Ammon's horn (tissue), 1 donor: ENCODE measurements at regions not wholly inside any gene's neighbourhood (a gene's known extent, or its start where the extent isn't known, plus 50 kb on each side); places are given as distances from the start of the nearest gene placed in this dataset.
"Not testable (repeated sequence)": the region's sequence is repeated elsewhere in the genome, so short reads cannot be mapped to it uniquely, and the experiment has no call there.

Source experiments
- DNase-seq: peaks from one replicate; pipeline ENCODE4 v3.0.0-alpha.2; 2016; ENCODE audit warnings: low spot score

DNA sequence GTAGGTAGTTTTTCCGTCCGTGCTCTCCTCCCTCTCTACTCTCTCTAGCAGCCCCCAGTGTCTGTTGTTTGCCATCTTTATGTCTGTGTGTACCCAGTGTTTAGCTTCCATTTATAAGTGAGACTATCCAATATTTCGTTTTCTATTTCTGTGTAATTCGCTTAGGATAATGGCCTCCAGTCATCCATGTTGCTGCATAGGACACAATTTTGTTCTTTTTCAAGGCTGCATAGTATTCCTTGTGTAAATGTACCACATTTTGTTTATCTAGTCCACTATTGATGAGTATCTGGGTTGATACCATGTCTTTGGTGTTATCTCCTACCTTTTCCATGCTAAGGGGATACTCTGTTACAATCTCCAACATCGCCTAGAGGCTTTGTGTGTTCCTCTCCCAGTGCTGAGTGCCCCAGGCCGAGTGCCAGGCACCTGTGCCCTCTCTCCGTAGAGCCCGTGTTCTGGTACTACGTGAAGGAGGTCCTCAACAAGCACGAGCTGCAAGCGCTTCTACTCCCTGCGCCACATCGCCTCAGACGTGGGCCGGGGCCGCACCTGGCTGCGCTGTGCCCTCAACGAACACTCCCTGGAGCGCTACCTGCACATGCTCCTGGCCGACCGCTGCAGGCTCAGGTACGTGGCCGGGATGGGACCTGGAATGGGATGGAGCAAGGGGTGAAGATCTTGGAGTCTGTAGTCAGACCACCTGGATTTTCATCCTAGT, 51.0 kb downstream of the NPIPB11 start:
- DNase-seq = not testable (repeated sequence)

GRCh38 chr16:29354449-29354848, 52.1 kb downstream of the NPIPB11 start:
- DNase-seq = not testable (repeated sequence)

GRCh38 chr16:29352617-29352999, 53.9 kb downstream of the NPIPB11 start:
- not testable (repeated sequence) for DNase-seq

DNA sequence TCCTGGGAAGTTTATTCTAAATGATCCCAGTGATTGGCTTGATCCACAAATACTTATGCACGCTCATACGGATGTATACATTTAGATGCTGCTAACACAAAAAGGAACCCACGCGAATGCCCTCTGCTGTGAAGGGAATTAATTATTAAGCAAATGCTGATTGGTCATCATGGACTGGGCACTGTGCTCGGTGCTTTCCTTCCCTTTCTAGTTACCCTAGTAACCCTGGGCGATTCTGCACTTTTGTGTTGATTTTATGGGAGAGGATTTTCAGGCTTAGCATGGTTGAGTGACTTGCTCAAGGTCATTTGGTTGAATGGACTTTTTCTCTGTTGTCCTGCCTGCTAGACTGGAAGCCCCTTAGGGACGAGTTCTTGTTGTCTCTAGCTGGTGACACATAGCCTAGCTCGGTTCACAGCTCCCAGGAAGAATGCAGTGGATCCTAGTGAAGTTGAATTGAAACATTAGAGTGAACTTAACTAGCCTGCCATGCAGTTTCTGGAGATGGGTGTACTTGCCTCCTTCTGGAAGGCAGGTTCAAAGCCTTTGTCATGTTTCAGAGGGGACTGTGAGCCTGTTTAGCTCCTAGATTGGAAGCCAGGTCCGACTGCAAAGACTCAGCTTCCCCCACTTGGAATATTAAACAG, 54.4 kb downstream of the NPIPB11 start:
- DNase-seq = not testable (repeated sequence)

DNA sequence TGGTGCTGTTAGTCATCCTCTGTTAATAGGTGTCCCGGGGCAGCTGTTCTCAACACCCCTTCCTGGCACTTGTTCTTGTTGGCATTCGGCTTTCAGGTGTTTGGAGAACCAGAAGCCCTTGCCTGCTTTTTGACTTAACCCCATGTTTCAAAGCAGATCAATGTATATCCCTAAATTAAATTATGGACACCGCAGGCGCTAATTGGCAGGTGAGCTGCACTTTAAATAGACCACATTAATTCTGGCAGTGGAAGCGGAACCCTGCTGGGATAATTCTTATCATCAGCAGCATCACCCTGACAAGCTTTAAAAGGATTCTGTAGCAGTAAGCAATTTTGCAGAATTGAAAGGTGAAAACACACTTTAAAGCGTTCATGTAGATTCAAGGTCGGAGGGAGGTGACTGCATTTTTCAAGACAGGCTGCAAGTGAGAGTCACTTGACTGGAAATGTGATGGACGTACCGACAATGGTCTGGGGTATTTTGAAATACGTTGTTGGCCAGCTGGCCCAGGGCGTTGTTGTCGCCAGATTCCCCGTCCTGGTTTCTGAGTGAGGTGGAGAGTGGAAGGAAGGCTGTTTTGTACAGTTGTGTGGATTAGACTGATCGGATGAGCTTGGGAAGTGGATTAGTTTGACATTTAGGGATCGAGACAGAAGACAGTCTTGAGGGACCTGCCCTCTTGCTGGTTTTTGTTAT, 55.1 kb downstream of the NPIPB11 start:
- not testable (repeated sequence) for DNase-seq

DNA sequence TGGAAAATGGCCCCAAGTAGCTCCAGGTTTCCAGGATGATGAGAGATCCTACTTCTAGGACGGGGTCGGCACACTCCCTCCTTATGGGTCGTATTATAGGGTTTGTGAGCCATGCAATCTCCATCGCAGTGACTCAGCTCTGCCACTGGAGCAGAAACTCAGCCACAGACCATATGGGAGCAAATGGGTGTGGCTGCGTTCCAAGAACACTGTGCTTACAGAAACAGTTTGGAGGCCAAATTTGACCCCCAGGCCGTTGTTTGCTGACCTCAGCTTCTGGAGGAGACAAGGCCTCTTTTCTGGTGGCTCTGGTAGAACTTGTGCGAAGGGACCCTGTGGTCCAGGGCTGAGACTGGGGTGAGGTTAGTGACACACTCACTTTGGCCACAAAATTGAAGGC, 56.5 kb downstream of the NPIPB11 start:
- not testable (repeated sequence) for DNase-seq

DNA sequence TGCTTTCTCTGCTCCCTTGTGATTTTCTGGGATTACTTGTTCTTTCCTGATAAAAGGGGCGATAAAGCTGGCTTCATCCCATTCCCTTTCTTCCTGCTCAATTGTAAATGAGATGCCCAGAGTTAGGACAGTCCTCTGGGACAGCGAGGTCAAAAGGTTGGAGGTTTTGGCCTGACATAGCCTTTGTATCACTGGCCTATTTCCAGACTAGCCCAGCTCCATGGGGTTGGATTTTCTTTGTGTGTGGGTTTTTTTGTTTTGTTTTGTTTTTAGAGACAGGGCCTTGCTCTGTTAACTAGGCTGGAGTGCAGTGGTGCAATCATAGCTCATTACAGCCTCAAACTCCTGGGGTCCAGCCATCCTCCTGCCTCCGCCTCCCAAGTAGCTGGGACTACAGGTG, 57.8 kb downstream of the NPIPB11 start:
- not testable (repeated sequence) for DNase-seq

DNA sequence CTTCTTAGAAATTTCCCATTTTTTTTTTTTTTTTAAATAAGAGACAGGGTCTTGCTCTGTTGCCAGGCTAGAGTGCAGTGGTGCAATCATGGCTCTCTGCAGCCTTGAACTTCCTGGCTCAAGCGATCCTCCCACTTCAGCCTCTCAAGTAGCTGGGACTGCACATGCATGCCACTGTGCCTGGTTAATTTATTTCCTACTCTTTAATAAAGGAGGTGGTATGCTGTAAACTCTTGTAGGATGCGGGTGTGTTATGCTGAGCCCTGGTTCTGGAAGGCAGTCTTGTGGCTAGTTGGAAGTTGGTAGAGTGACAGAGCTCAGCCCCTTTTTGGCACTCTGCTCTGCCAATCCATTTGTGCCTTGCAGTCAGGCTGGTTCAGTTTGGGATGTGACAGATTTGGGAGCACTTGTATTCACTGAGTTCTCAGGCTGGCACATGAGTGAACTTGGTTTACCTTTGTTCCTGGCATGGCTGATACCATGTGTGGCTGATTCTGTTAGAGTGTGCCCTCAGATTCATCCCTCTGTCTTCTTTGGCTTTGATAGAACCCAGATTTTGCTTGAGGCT, 58.3 kb downstream of the NPIPB11 start:
- not testable (repeated sequence) for DNase-seq

- not testable (repeated sequence) for DNase-seq
Observed at GRCh38 chr16:29346796-29347580, 59.5 kb downstream of the NPIPB11 start.

- DNase-seq = not testable (repeated sequence)
Observed at GRCh38 chr16:29346203-29346602, 60.3 kb downstream of the NPIPB11 start.

DNA sequence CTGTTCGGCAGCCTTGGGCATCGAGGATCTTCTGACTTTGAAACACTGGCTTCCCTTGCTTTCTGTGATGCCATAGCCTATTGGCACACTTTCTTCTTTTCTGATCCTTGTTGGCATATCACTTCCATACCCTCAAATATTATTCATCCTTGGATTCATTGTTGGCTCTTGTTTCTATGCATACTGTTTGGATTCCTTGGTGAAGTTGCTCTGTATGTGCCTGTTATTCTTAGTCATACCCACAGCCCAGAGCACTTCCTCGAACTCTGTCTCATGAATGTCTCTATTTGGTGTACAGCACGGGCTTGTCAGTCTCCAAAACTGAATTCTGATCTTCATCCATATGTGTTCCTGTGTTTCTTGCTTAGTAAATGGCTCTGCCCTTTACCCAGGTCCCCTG, 63.6 kb downstream of the NPIPB11 start:
- not testable (repeated sequence) for DNase-seq

GRCh38 chr16:29340779-29341438, 65.6 kb downstream of the NPIPB11 start:
- not testable (repeated sequence) for DNase-seq

DNA sequence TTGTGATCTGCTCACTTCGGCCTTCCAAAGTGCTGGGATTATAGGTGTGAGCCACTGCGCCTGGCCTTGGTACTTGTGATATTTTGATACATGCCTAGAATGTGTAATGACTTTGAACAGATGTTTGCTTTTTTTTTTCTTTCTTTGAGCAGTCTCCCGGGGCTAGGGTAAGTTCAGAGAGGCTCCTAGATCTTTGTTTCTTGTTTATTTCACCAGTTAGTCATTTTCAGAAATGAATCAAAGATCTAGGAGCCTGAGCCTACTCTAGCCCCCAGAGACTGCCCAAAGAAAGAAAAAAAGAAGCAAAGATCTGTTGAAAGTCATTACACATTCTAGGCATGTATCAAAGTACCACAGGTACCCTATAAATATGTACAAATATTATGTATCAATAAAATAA, 66.3 kb downstream of the NPIPB11 start:
- DNase-seq = not testable (repeated sequence)

DNA sequence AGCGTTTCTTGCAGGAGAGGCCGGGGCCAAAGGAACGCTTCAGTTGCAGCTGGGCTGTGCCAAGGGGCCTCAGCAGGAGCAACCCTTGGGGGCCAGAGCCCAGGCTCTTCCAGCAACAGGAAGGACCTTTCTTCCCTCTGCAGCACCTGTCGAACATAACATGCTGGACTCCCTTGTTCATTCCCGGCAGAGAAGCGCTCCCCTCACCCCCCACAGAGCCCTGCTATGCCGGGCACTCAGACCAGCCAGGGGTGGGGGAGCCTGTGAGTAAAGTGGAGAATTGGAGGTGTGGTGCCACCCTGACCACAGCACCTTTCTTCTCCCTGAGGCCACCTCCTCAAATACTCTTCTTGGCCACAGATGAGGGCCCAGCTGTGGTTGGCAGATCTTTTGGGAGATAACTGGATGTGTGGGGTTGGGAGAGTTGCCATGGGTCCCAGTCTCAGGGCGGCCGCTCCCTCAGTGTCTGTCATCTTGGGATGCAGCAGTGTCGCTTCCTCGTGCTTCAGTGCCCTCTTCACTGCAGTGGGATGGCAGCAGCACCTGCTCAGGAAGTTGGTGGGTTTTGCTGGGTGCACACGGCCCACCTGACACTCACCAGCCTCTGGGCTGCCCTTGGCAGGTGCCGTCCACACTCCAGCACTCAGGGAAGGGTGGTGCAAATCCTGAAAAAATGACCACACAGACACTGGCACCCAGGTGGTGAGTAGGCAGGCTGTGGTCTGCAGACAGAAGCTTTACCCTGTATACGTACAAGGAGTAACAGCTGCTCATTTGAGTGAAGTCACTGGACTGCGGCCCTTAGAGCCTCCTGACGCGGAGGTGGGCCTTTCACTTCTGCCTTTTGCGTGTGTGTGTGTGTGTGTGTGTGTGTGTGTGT, 67.5 kb downstream of the NPIPB11 start:
- DNase-seq = not testable (repeated sequence)

GRCh38 chr16:29337385-29337901, 69.1 kb downstream of the NPIPB11 start:
- not testable (repeated sequence) for DNase-seq

- not testable (repeated sequence) for DNase-seq
Observed at GRCh38 chr16:29335549-29335846, 71.0 kb downstream of the NPIPB11 start.

- not testable (repeated sequence) for DNase-seq
Observed at GRCh38 chr16:29334776-29335548, 71.5 kb downstream of the NPIPB11 start.

- DNase-seq = not testable (repeated sequence)
Observed at GRCh38 chr16:29333492-29334097, 72.9 kb downstream of the NPIPB11 start.

DNA sequence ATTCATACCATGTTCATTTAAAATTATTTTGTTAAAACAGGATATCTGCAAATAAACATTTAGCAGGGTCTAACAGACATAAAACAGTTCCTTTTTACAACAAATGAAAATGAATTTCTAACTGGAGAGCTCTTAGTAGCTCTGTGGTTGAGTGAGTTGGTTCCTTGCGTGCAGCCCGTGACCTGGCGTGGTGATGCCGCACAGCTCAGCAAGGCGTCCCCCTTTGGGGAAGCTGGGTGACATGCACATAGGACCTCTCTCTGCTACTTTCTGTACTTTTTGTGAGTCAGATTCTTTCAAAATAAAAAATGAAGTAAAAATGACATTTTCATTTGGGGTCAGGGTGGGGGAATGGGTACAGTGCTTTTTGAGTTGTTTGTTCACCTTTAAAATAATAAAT, 75.9 kb downstream of the NPIPB11 start:
- DNase-seq = not testable (repeated sequence)
